Prostate gland (tissue), 2 donors: ENCODE measurements at regions not wholly inside any gene's neighbourhood (a gene's known extent, or its start where the extent isn't known, plus 50 kb on each side); places are given as distances from the start of the nearest gene placed in this dataset.

ENCODE experiments used
- CTCF ChIP-seq, 4 experiments: fragments of 200-600 bp in 2 of 4; fragments of 450-650 bp in 2 of 4; sonication (generic) in 2 of 4; IDR thresholded peaks; 1 replicate in 3 of 4; 2 replicates in 1 of 4; pipeline ENCODE4 v1.5.1; 2016 to 2019; ENCODE audit warnings: antibody characterized with exemption in 4 of 4, mild to moderate bottlenecking in 2 of 4, moderate library complexity in 2 of 4
- POLR2A ChIP-seq: fragments of 450-650 bp; IDR thresholded peaks from one replicate; pipeline ENCODE4 v1.6.1; 2016; ENCODE audit warnings: antibody characterized with exemption, mild to moderate bottlenecking

- TF ChIP-seq POLR2A (no peak), CTCF (IDR thresholded peaks at IDR 0.05) (no peak)
These were observed 137.3 kb downstream of the CPEB2 start for GRCh38 chr4:15139599-15139998.
